ENCODE measurements at regions not wholly inside any gene's neighbourhood (a gene's known extent, or its start where the extent isn't known, plus 50 kb on each side); places are given as distances from the start of the nearest gene placed in this dataset.
A peak's percentile ranks its signal among the peaks of the same experiment; 100 is the strongest.

DNA sequence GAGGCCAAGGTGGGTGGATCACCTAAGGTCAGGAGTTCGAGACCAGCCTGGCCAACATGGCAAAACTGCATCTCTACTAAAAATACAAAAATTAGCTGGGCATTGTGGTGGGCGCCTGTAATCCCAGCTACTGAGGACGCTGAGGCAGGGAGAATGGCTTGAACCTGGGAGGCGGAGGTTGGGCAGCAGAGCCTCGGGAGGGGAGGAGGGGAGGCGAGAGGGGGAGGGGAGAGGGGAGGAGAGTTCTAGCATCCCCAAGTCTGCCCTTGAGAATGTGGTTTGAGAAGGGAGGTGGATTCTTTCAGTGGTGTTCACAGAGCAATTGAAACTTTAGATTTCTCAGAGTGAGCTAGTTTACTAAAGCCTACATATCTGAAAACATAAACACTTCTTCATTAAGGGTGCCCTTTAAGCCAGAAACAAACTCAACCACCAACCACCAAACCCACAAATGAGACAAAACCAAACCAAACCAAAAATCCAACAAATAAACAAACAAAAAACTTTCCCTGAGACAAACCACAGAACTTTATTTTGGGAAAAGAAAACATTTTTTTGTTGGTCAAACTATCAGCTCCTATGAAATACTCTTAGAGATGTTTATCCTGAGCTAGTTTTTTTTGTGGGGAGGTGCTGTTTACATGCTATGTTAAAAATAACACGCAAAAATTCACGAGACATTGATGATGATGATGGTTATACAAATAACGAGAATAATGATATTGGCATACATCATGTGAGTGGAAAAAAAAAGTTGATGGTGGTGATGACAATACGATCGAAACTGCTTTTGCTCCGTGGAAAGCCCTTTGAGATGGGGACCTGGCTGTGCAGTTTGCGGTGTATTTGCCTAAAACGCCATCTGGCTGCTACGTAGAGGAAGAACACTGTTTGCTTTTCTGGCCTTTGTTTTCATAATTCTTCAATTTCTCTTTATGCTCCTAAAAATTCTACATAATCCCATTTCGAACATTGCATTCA is 98.2 kb upstream of the PRKX start:
- H3K9me2 ChIP-seq (ENCODE audit: low read depth, low read length) = no peaks in the 10 kb centered on the region
- H3K4me1 ChIP-seq (ENCODE audit: insufficient read depth, low read length, severe bottlenecking) = peaks cover 11% of the 10 kb centered on the region
- no peaks in the 10 kb centered on the region for H3F3A ChIP-seq (ENCODE audit: insufficient read depth, low read length)
- no peak overlapping the region for H2AFZ ChIP-seq (ENCODE audit: low read length)
- H3K27me3 ChIP-seq (ENCODE audit: insufficient read depth, low read length) = no peaks in the 10 kb centered on the region
- H3K36me3 ChIP-seq (ENCODE audit: insufficient read depth, low read length) = no peaks in the 10 kb centered on the region
- H3K79me2 ChIP-seq (ENCODE audit: insufficient read depth, low read length) = no peaks in the 10 kb centered on the region
- no peaks in the 10 kb centered on the region for H4K20me1 ChIP-seq (ENCODE audit: insufficient read depth, low read length)
- H3K4me2 ChIP-seq (ENCODE audit: low read length) = peak overlapping the region; percentile 32; the same call in 1 of the 2 replicates
- H3K27ac ChIP-seq (ENCODE audit: low read depth, low read length, poor library complexity, severe bottlenecking) = no peak overlapping the region
- no peaks in the 10 kb centered on the region for H3K9me3 ChIP-seq (ENCODE audit: low read length)
- TF ChIP-seq EZH2 (IDR thresholded peaks at IDR 0.05; ENCODE audit: borderline replicate concordance, low read length) (no peak), CTCF (IDR thresholded peaks at IDR 0.05; ENCODE audit: low read length) (peak; percentile 53; the same call in 1 of the 2 replicates)
- no peak overlapping the region for H3K9ac ChIP-seq (ENCODE audit: low read length)
- no peak overlapping the region for H3K4me3 ChIP-seq (ENCODE audit: low read depth, low read length, poor library complexity, severe bottlenecking)

GRCh38 chrX:3807906-3808305 is 94.5 kb upstream of the PRKX start:
- Histone ChIP-seq H3K4me1 (ENCODE audit: insufficient read depth, low read length, severe bottlenecking) (peaks cover 9% of the 10 kb centered on the region), H4K20me1 (ENCODE audit: insufficient read depth, low read length) (no peaks in the 10 kb centered on the region), H3K27me3 (ENCODE audit: insufficient read depth, low read length) (no peaks in the 10 kb centered on the region), H3K4me3 (ENCODE audit: low read depth, low read length, poor library complexity, severe bottlenecking) (no peak overlapping the region), H3K9me3 (ENCODE audit: low read length) (no peaks in the 10 kb centered on the region), H3K9ac (ENCODE audit: low read length) (no peak overlapping the region), H3K27ac (ENCODE audit: low read depth, low read length, poor library complexity, severe bottlenecking) (no peak overlapping the region), H3K9me2 (ENCODE audit: low read depth, low read length) (no peaks in the 10 kb centered on the region), H3K79me2 (ENCODE audit: insufficient read depth, low read length) (no peaks in the 10 kb centered on the region), H3K4me2 (ENCODE audit: low read length) (no peak overlapping the region), H2AFZ (ENCODE audit: low read length) (no peak overlapping the region), H3K36me3 (ENCODE audit: insufficient read depth, low read length) (no peaks in the 10 kb centered on the region), H3F3A (ENCODE audit: insufficient read depth, low read length) (no peaks in the 10 kb centered on the region)
- TF ChIP-seq EZH2 (IDR thresholded peaks at IDR 0.05; ENCODE audit: borderline replicate concordance, low read length) (no peak), CTCF (IDR thresholded peaks at IDR 0.05; ENCODE audit: low read length) (no peak)

DNA sequence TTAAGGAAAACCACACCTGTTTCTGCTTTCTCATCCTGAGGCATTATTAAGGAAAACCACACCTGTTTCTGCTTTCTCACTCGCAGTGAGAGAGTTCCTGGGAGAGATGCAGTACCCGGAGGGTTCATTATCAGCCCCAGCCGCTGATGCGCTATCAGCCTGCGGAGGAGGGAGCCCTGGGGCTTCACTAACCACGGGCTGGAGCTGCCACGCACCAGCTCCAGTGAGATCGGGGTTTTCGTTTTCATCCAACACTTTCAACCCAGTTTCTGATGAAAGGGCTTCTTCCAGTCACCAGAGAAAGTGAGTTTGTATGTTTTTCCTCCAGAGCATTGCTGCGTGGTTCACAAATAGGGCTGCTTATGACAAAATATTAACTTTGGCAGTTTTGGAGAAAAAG is 93.2 kb upstream of the PRKX start:
- Histone ChIP-seq H3K27me3 (ENCODE audit: insufficient read depth, low read length) (no peaks in the 10 kb centered on the region), H3K9ac (ENCODE audit: low read length) (no peak overlapping the region), H2AFZ (ENCODE audit: low read length) (no peak overlapping the region), H3F3A (ENCODE audit: insufficient read depth, low read length) (no peaks in the 10 kb centered on the region), H3K9me3 (ENCODE audit: low read length) (no peaks in the 10 kb centered on the region), H3K36me3 (ENCODE audit: insufficient read depth, low read length) (no peaks in the 10 kb centered on the region), H3K4me1 (ENCODE audit: insufficient read depth, low read length, severe bottlenecking) (peaks cover under 1% of the 10 kb centered on the region), H3K27ac (ENCODE audit: low read depth, low read length, poor library complexity, severe bottlenecking) (no peak overlapping the region), H3K4me3 (ENCODE audit: low read depth, low read length, poor library complexity, severe bottlenecking) (no peak overlapping the region), H3K79me2 (ENCODE audit: insufficient read depth, low read length) (no peaks in the 10 kb centered on the region), H4K20me1 (ENCODE audit: insufficient read depth, low read length) (no peaks in the 10 kb centered on the region), H3K9me2 (ENCODE audit: low read depth, low read length) (no peaks in the 10 kb centered on the region), H3K4me2 (ENCODE audit: low read length) (no peak overlapping the region)
- TF ChIP-seq EZH2 (IDR thresholded peaks at IDR 0.05; ENCODE audit: borderline replicate concordance, low read length) (no peak), CTCF (IDR thresholded peaks at IDR 0.05; ENCODE audit: low read length) (no peak)

Data from OCI-LY1 (cell line).